Fibroblast of skin of left quadriceps (primary cell): ENCODE measurements at regions not wholly inside any gene's neighbourhood (a gene's known extent, or its start where the extent isn't known, plus 50 kb on each side); places are given as distances from the start of the nearest gene placed in this dataset.
"Not testable (repeated sequence)": the region's sequence is repeated elsewhere in the genome, so short reads cannot be mapped to it uniquely, and the experiment has no call there.

ENCODE experiments used
- DNase-seq, 2 experiments: peaks; one replicate each; pipeline ENCODE4 v3.0.0-alpha.2; 2013; ENCODE audit warnings: low read depth in 2 of 2

GRCh38 chr6:144359783-144360182 is 74.6 kb downstream of the UTRN start:
- DNase-seq, result no peak

- no peak for DNase-seq
These were observed 75.3 kb downstream of the UTRN start for GRCh38 chr6:144360401-144360800.

GRCh38 chr6:144361016-144361415 is 75.9 kb downstream of the UTRN start:
- no peak for DNase-seq

- no peak for DNase-seq
These were observed 77.2 kb downstream of the UTRN start for GRCh38 chr6:144362042-144363018.

GRCh38 chr6:144364208-144364720 is 79.1 kb downstream of the UTRN start:
- no peak for DNase-seq

- DNase-seq, result no peak
These were observed 79.6 kb downstream of the UTRN start for GRCh38 chr6:144364782-144365181.

GRCh38 chr6:144365271-144365670 is 80.1 kb downstream of the UTRN start:
- no peak for DNase-seq

GRCh38 chr6:144369696-144370095 is 84.6 kb downstream of the UTRN start:
- not testable (repeated sequence) for DNase-seq

- DNase-seq, result no peak
These were observed 87.0 kb downstream of the UTRN start for GRCh38 chr6:144372116-144372515.

- no peak for DNase-seq
These were observed 87.8 kb downstream of the UTRN start for GRCh38 chr6:144372611-144373594.

GRCh38 chr6:144374525-144374924 is 89.4 kb downstream of the UTRN start:
- not testable (repeated sequence) for DNase-seq

GRCh38 chr6:144377586-144378210 is 92.6 kb downstream of the UTRN start:
- DNase-seq, result peak; percentile 65 to 70

- no peak for DNase-seq
These were observed 93.3 kb downstream of the UTRN start for GRCh38 chr6:144378437-144378836.

GRCh38 chr6:144379356-144379755 is 94.2 kb downstream of the UTRN start:
- peak; percentile 45 to 47 for DNase-seq

GRCh38 chr6:144381499-144381898 is 96.4 kb downstream of the UTRN start:
- DNase-seq, result not testable (repeated sequence)

GRCh38 chr6:144383336-144383735 is 98.2 kb downstream of the UTRN start:
- no peak for DNase-seq

- DNase-seq, result no peak
These were observed 99.3 kb downstream of the UTRN start for GRCh38 chr6:144384427-144384826.

- DNase-seq, result not testable (repeated sequence)
These were observed 104.3 kb downstream of the UTRN start for GRCh38 chr6:144389474-144389873.

GRCh38 chr6:144390202-144390601 is 105.1 kb downstream of the UTRN start:
- no peak for DNase-seq

- DNase-seq, result no peak
These were observed 105.8 kb downstream of the UTRN start for GRCh38 chr6:144390886-144391285.

- no peak for DNase-seq
These were observed 107.4 kb downstream of the UTRN start for GRCh38 chr6:144392536-144392935.
